OCI-LY7 (cell line): ENCODE measurements at regions not wholly inside any gene's neighbourhood (a gene's known extent, or its start where the extent isn't known, plus 50 kb on each side); places are given as distances from the start of the nearest gene placed in this dataset.

Experiments used
- BruUV-seq: library from RNA; stranded (reverse); fragments of 400-500 nt; replicated peaks from 2 replicates; lab custom pipeline; 2021; lab: Mats Ljungman, UMichigan
- CTCF ChIA-PET: fragments of 300-600 bp; sonication (Branson Sonifier 250); formaldehyde crosslinking; loops from one replicate; lab custom pipeline; 2022; ENCODE audit warnings: antibody characterized with exemption; ENCODE audit not compliant: unreplicated experiment; lab: Charles Lee
- POLR2A ChIA-PET: fragments of 300-600 bp; sonication (Branson Sonifier 250); formaldehyde crosslinking; loops from one replicate; lab custom pipeline; 2022; ENCODE audit warnings: antibody characterized with exemption; lab: Charles Lee
- DNase-seq: peaks from one replicate; pipeline ENCODE4 v3.0.0-alpha.2; 2015; ENCODE audit warnings: low spot score
- H2AFZ ChIP-seq: fragments of 200-600 bp; sonication (generic), shearing (Covaris generic); 2 replicates; pipeline ENCODE4 v1.6.1; 2014; ENCODE audit warnings: mild to moderate bottlenecking, antibody characterized with exemption, low read length, moderate library complexity
- H3K27ac ChIP-seq: fragments of 200-600 bp; sonication (generic); 2 replicates; pipeline ENCODE4 v1.5.1; 2014; ENCODE audit warnings: mixed run types, low read depth, mild to moderate bottlenecking, moderate library complexity, low read length, inconsistent platforms; ENCODE audit not compliant: poor library complexity, severe bottlenecking
- H3K36me3 ChIP-seq: fragments of 200-600 bp; sonication (generic); 2 replicates; pipeline ENCODE4 v1.6.1; 2014; ENCODE audit warnings: mild to moderate bottlenecking, antibody characterized with exemption, low read length, moderate library complexity, mixed read lengths; ENCODE audit not compliant: insufficient read depth
- H3K4me1 ChIP-seq: fragments of 200-600 bp; sonication (generic); 2 replicates; pipeline ENCODE4 v1.5.1; 2014; ENCODE audit warnings: mild to moderate bottlenecking, low read length; ENCODE audit not compliant: insufficient read depth, poor library complexity, severe bottlenecking
- H3K4me2 ChIP-seq: fragments of 200-600 bp; sonication (generic); 2 replicates; pipeline ENCODE4 v1.6.1; 2014; ENCODE audit warnings: mild to moderate bottlenecking, low read length
- H3K4me3 ChIP-seq: fragments of 200-600 bp; sonication (generic); 2 replicates; pipeline ENCODE4 v1.5.1; 2014; ENCODE audit warnings: mild to moderate bottlenecking, low read depth, low read length; ENCODE audit not compliant: poor library complexity, severe bottlenecking
- H3K79me2 ChIP-seq: fragments of 200-600 bp; sonication (generic); 2 replicates; pipeline ENCODE4 v1.6.1; 2016; ENCODE audit warnings: low read depth, mild to moderate bottlenecking, low read length, moderate library complexity, mixed read lengths; ENCODE audit not compliant: insufficient read depth
- H3K9me2 ChIP-seq: fragments of 200-600 bp; sonication (generic); 2 replicates; pipeline ENCODE4 v1.6.1; 2016; ENCODE audit warnings: mild to moderate bottlenecking, low read length, mixed read lengths; ENCODE audit not compliant: insufficient read depth
- H3K9me3 ChIP-seq: fragments of 200-600 bp; sonication (generic); 2 replicates; pipeline ENCODE4 v1.6.1; 2014; ENCODE audit warnings: mild to moderate bottlenecking, mixed run types, low read length, mixed read lengths
- H4K20me1 ChIP-seq: fragments of 200-600 bp; sonication (generic); 2 replicates; pipeline ENCODE4 v1.6.1; 2014; ENCODE audit warnings: mild to moderate bottlenecking, antibody characterized with exemption, low read length, moderate library complexity, mixed read lengths; ENCODE audit not compliant: insufficient read depth
- EZH2phosphoT487 ChIP-seq: fragments of 200-600 bp; sonication (generic); IDR thresholded peaks from 2 replicates; pipeline ENCODE4 v1.6.1; 2018; ENCODE audit warnings: low read depth, borderline replicate concordance, mild to moderate bottlenecking, mixed run types, antibody characterized with exemption, low read length, moderate library complexity, mixed read lengths
- intact Hi-C: fragments of 100-400 bp; cut with micrococcal nuclease; formaldehyde crosslinking; loops from one replicate; pipeline ENCODE4 v1.10.0; 2022; ENCODE audit not compliant: unreplicated experiment
- TF ChIP-seq, protein P1 (sequence below): fragments of 200-600 bp; sonication (generic); conservative IDR thresholded peaks from 2 replicates; pipeline ENCODE4 v1.5.1; 2014; ENCODE audit warnings: mild to moderate bottlenecking, antibody characterized with exemption, low read length, moderate library complexity, mixed read lengths

GRCh38 chr3:127042634-127043033 lies 59.7 kb downstream of the PLXNA1 start:
- Histone ChIP-seq H3K9me3 (no peaks in the 10 kb centered on the region), H3K36me3 (no peaks in the 10 kb centered on the region), H3K27ac (no peak overlapping the region), H3K4me3 (no peak overlapping the region), H3K9me2 (no peaks in the 10 kb centered on the region), H3K4me1 (peaks cover 3% of the 10 kb centered on the region), H2AFZ (no peak overlapping the region), H4K20me1 (no peaks in the 10 kb centered on the region), H3K4me2 (no peak overlapping the region), H3K79me2 (no peaks in the 10 kb centered on the region)
- DNase-seq = no peak
- ChIA-PET POLR2A (no interaction called here), CTCF (no interaction called here)
- BruUV-seq = no TSS peak
- intact Hi-C loops = no loop called here
- TF ChIP-seq, protein P1, sequence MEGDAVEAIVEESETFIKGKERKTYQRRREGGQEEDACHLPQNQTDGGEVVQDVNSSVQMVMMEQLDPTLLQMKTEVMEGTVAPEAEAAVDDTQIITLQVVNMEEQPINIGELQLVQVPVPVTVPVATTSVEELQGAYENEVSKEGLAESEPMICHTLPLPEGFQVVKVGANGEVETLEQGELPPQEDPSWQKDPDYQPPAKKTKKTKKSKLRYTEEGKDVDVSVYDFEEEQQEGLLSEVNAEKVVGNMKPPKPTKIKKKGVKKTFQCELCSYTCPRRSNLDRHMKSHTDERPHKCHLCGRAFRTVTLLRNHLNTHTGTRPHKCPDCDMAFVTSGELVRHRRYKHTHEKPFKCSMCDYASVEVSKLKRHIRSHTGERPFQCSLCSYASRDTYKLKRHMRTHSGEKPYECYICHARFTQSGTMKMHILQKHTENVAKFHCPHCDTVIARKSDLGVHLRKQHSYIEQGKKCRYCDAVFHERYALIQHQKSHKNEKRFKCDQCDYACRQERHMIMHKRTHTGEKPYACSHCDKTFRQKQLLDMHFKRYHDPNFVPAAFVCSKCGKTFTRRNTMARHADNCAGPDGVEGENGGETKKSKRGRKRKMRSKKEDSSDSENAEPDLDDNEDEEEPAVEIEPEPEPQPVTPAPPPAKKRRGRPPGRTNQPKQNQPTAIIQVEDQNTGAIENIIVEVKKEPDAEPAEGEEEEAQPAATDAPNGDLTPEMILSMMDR = no peak
- TF ChIP-seq EZH2phosphoT487 = no peak

- TF ChIP-seq, protein P1 = no peak
- TF ChIP-seq EZH2phosphoT487 = no peak
- CTCF ChIA-PET = no interaction called here
- no peaks in the 10 kb centered on the region for H3K36me3 ChIP-seq
- H4K20me1 ChIP-seq = no peaks in the 10 kb centered on the region
- POLR2A ChIA-PET = no interaction called here
- H3K4me3 ChIP-seq = no peak overlapping the region
- H3K4me2 ChIP-seq = no peak overlapping the region
- intact Hi-C loops = no loop called here
- no peak overlapping the region for H2AFZ ChIP-seq
- no peaks in the 10 kb centered on the region for H3K9me2 ChIP-seq
- no peak for DNase-seq
- H3K27ac ChIP-seq = no peak overlapping the region
- no peaks in the 10 kb centered on the region for H3K9me3 ChIP-seq
- H3K4me1 ChIP-seq = no peaks in the 10 kb centered on the region
- no TSS peak for BruUV-seq
- no peaks in the 10 kb centered on the region for H3K79me2 ChIP-seq
Measured at GRCh38 chr3:127043041-127043641, 60.2 kb downstream of the PLXNA1 start.

GRCh38 chr3:127043731-127044510 lies 61.0 kb downstream of the PLXNA1 start:
- no peaks in the 10 kb centered on the region for H3K9me3 ChIP-seq
- no peak overlapping the region for H2AFZ ChIP-seq
- TF ChIP-seq, protein P1 = no peak
- TF ChIP-seq EZH2phosphoT487 = no peak
- H3K4me2 ChIP-seq = no peak overlapping the region
- H3K4me1 ChIP-seq = no peaks in the 10 kb centered on the region
- no peaks in the 10 kb centered on the region for H3K9me2 ChIP-seq
- H3K36me3 ChIP-seq = no peaks in the 10 kb centered on the region
- POLR2A ChIA-PET = interaction anchor here (0.6 to 0.8 kb wide), 2 partner anchors 149 to 912 kb away, joined by 3 read pairs; partner anchors contain the start of gene PRR23E
- no peaks in the 10 kb centered on the region for H4K20me1 ChIP-seq
- H3K79me2 ChIP-seq = no peaks in the 10 kb centered on the region
- no peak for DNase-seq
- H3K27ac ChIP-seq = no peak overlapping the region
- H3K4me3 ChIP-seq = no peak overlapping the region
- intact Hi-C loops = no loop called here
- CTCF ChIA-PET = no interaction called here
- no TSS peak for BruUV-seq
